ENCODE measurements at regions not wholly inside any gene's neighbourhood (a gene's known extent, or its start where the extent isn't known, plus 50 kb on each side); places are given as distances from the start of the nearest gene placed in this dataset.

- TF ChIP-seq CTCF (IDR thresholded peaks at IDR 0.05; ENCODE audit: insufficient read depth, low read length) = no peak
- TF ChIP-seq POLR2AphosphoS5 (IDR thresholded peaks at IDR 0.05; ENCODE audit: low read depth) = no peak
- TF ChIP-seq SPI1 (IDR thresholded peaks at IDR 0.05; ENCODE audit: borderline replicate concordance, low read depth) = no peak
- no peak for TF ChIP-seq GABPA (IDR thresholded peaks at IDR 0.05; ENCODE audit: low read depth)
Observed at GRCh38 chr11:19316434-19316833, 75.7 kb upstream of the E2F8 start.

Measured in HL-60 (cell line).